ENCODE measurements at regions not wholly inside any gene's neighbourhood (a gene's known extent, or its start where the extent isn't known, plus 50 kb on each side); places are given as distances from the start of the nearest gene placed in this dataset.

- no peak overlapping the region for H3K27ac ChIP-seq (ENCODE audit: low read length)
- H3K36me3 ChIP-seq (replicated peaks; ENCODE audit: insufficient read depth, low read length): no peaks in the 10 kb centered on the region
- no peaks in the 10 kb centered on the region for H3K9me2 ChIP-seq (replicated peaks; ENCODE audit: insufficient read depth, low read length)
- H3K79me2 ChIP-seq (ENCODE audit: low read length): no peaks in the 10 kb centered on the region
- H3K4me3 ChIP-seq (ENCODE audit: low read length): no peak overlapping the region
- TF ChIP-seq EZH2phosphoT487 (IDR thresholded peaks at IDR 0.05; ENCODE audit: low read length) (no peak), EZH2 (optimal IDR thresholded peaks at IDR 0.05; ENCODE audit: low read depth, low read length) (no peak), CTCF (IDR thresholded peaks at IDR 0.05; ENCODE audit: low read length) (no peak)
- no peak overlapping the region for H3K4me2 ChIP-seq (ENCODE audit: low read depth, low read length)
- H3K4me1 ChIP-seq (ENCODE audit: low read length): no peaks in the 10 kb centered on the region
- H3K9me3 ChIP-seq (replicated peaks; ENCODE audit: insufficient read depth, low read length): no peaks in the 10 kb centered on the region
- H2AFZ ChIP-seq (ENCODE audit: low read length): no peak overlapping the region
- no peaks in the 10 kb centered on the region for H4K20me1 ChIP-seq (ENCODE audit: insufficient read depth, low read length)
- no peak overlapping the region for H3K9ac ChIP-seq (ENCODE audit: low read length)
- DNase-seq: no peak
- H3K27me3 ChIP-seq (replicated peaks; ENCODE audit: insufficient read depth, low read length): no peaks in the 10 kb centered on the region
- H3F3A ChIP-seq (ENCODE audit: insufficient read depth, low read length): no peaks in the 10 kb centered on the region
Measured at GRCh38 chr17:72255481-72255880, 134.7 kb downstream of the SOX9 start.

- Histone ChIP-seq H3K36me3 (replicated peaks; ENCODE audit: insufficient read depth, low read length) (no peaks in the 10 kb centered on the region), H3K4me2 (ENCODE audit: low read depth, low read length) (no peak overlapping the region), H3K4me1 (ENCODE audit: low read length) (no peaks in the 10 kb centered on the region), H3K79me2 (ENCODE audit: low read length) (no peaks in the 10 kb centered on the region), H3K27ac (ENCODE audit: low read length) (no peak overlapping the region), H3K9me3 (replicated peaks; ENCODE audit: insufficient read depth, low read length) (no peaks in the 10 kb centered on the region), H3K4me3 (ENCODE audit: low read length) (no peak overlapping the region), H3F3A (ENCODE audit: insufficient read depth, low read length) (no peaks in the 10 kb centered on the region), H2AFZ (ENCODE audit: low read length) (no peak overlapping the region), H3K27me3 (replicated peaks; ENCODE audit: insufficient read depth, low read length) (no peaks in the 10 kb centered on the region), H3K9me2 (replicated peaks; ENCODE audit: insufficient read depth, low read length) (no peaks in the 10 kb centered on the region), H3K9ac (ENCODE audit: low read length) (no peak overlapping the region), H4K20me1 (ENCODE audit: insufficient read depth, low read length) (no peaks in the 10 kb centered on the region)
- TF ChIP-seq EZH2 (optimal IDR thresholded peaks at IDR 0.05; ENCODE audit: low read depth, low read length): no peak
- no peak for TF ChIP-seq CTCF (IDR thresholded peaks at IDR 0.05; ENCODE audit: low read length)
- TF ChIP-seq EZH2phosphoT487 (IDR thresholded peaks at IDR 0.05; ENCODE audit: low read length): no peak
- no peak for DNase-seq
Measured at GRCh38 chr17:72258711-72259110, 137.9 kb downstream of the SOX9 start.

GRCh38 chr17:72259922-72260321 is 139.1 kb downstream of the SOX9 start:
- Histone ChIP-seq H3K9me2 (replicated peaks; ENCODE audit: insufficient read depth, low read length) (no peaks in the 10 kb centered on the region), H3K4me2 (ENCODE audit: low read depth, low read length) (no peak overlapping the region), H2AFZ (ENCODE audit: low read length) (no peak overlapping the region), H3K9ac (ENCODE audit: low read length) (no peak overlapping the region), H3K36me3 (replicated peaks; ENCODE audit: insufficient read depth, low read length) (no peaks in the 10 kb centered on the region), H3K27ac (ENCODE audit: low read length) (no peak overlapping the region), H3K4me1 (ENCODE audit: low read length) (no peaks in the 10 kb centered on the region), H4K20me1 (ENCODE audit: insufficient read depth, low read length) (no peaks in the 10 kb centered on the region), H3K27me3 (replicated peaks; ENCODE audit: insufficient read depth, low read length) (no peaks in the 10 kb centered on the region), H3K4me3 (ENCODE audit: low read length) (no peak overlapping the region), H3F3A (ENCODE audit: insufficient read depth, low read length) (no peaks in the 10 kb centered on the region), H3K9me3 (replicated peaks; ENCODE audit: insufficient read depth, low read length) (no peaks in the 10 kb centered on the region), H3K79me2 (ENCODE audit: low read length) (no peaks in the 10 kb centered on the region)
- TF ChIP-seq EZH2phosphoT487 (IDR thresholded peaks at IDR 0.05; ENCODE audit: low read length) (no peak), EZH2 (optimal IDR thresholded peaks at IDR 0.05; ENCODE audit: low read depth, low read length) (no peak)
- DNase-seq: no peak

DNA sequence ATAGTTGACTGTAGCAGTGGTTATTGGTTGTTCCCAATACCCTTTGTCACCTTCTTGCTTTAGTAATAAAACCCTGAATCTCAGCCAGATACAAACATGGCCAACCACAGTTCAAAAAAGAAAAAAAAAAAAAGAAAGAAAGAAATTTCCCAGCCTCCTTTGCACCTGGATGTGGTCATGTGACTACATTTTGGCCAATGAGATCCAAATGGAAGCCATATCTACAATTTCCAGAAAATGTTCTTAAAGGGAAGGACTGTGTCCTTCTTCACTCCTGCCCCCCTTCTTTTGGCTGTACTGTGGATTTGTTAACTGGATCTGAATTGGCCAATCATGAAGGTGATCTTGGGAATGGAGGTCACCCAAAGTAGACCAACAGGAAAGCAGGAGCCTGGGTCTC is 141.9 kb downstream of the SOX9 start:
- no peaks in the 10 kb centered on the region for H3F3A ChIP-seq (ENCODE audit: insufficient read depth, low read length)
- H3K4me3 ChIP-seq (ENCODE audit: low read length): no peak overlapping the region
- H3K27me3 ChIP-seq (replicated peaks; ENCODE audit: insufficient read depth, low read length): no peaks in the 10 kb centered on the region
- H3K4me1 ChIP-seq (ENCODE audit: low read length): no peaks in the 10 kb centered on the region
- no peaks in the 10 kb centered on the region for H3K9me2 ChIP-seq (replicated peaks; ENCODE audit: insufficient read depth, low read length)
- no peaks in the 10 kb centered on the region for H4K20me1 ChIP-seq (ENCODE audit: insufficient read depth, low read length)
- no peak for DNase-seq
- H2AFZ ChIP-seq (ENCODE audit: low read length): no peak overlapping the region
- no peaks in the 10 kb centered on the region for H3K9me3 ChIP-seq (replicated peaks; ENCODE audit: insufficient read depth, low read length)
- H3K27ac ChIP-seq (ENCODE audit: low read length): no peak overlapping the region
- H3K36me3 ChIP-seq (replicated peaks; ENCODE audit: insufficient read depth, low read length): no peaks in the 10 kb centered on the region
- no peaks in the 10 kb centered on the region for H3K79me2 ChIP-seq (ENCODE audit: low read length)
- TF ChIP-seq EZH2phosphoT487 (IDR thresholded peaks at IDR 0.05; ENCODE audit: low read length) (no peak), CTCF (IDR thresholded peaks at IDR 0.05; ENCODE audit: low read length) (no peak), EZH2 (optimal IDR thresholded peaks at IDR 0.05; ENCODE audit: low read depth, low read length) (no peak)
- H3K4me2 ChIP-seq (ENCODE audit: low read depth, low read length): no peak overlapping the region
- H3K9ac ChIP-seq (ENCODE audit: low read length): no peak overlapping the region
